Liver (tissue), 8 donors: ENCODE measurements at regions not wholly inside any gene's neighbourhood (a gene's known extent, or its start where the extent isn't known, plus 50 kb on each side); places are given as distances from the start of the nearest gene placed in this dataset.

Experiments
- DNase-seq: peaks from one replicate; pipeline ENCODE4 v3.0.0-alpha.2; 2017; ENCODE audit warnings: low spot score
- H3K27ac ChIP-seq, 2 donors: one replicate each; pipeline ENCODE4 v1.7.0; 2013; ENCODE audit warnings: inconsistent platforms in 2 of 2, low read length in 2 of 2, control low read depth in 1 of 2, low read depth in 1 of 2, mild to moderate bottlenecking in 1 of 2
- H3K27me3 ChIP-seq, 4 donors: one replicate each; pipeline versions ENCODE4 v1.6.1 to v1.7.0; 2013; ENCODE audit warnings: low read length in 3 of 4, inconsistent platforms in 1 of 4, mild to moderate bottlenecking in 1 of 4, moderate library complexity in 1 of 4; ENCODE audit not compliant: control insufficient read depth in 4 of 4, insufficient read depth in 4 of 4
- H3K36me3 ChIP-seq, 4 donors: one replicate each; pipeline versions ENCODE4 v1.6.1 to v1.7.0; 2013; ENCODE audit warnings: low read length in 3 of 4, mild to moderate bottlenecking in 3 of 4, low read depth in 1 of 4, moderate library complexity in 1 of 4; ENCODE audit not compliant: control insufficient read depth in 4 of 4, insufficient read depth in 3 of 4
- H3K4me1 ChIP-seq, 4 donors: one replicate each; pipeline versions ENCODE4 v1.6.1 to v1.7.0; 2013; ENCODE audit warnings: low read length in 3 of 4, mild to moderate bottlenecking in 3 of 4, moderate library complexity in 1 of 4; ENCODE audit not compliant: control insufficient read depth in 4 of 4, insufficient read depth in 4 of 4
- H3K4me3 ChIP-seq, 3 donors: one replicate each; pipeline versions ENCODE4 v1.6.1 to v1.7.0; 2013; ENCODE audit warnings: low read length in 3 of 3, control low read depth in 1 of 3, low read depth in 1 of 3, mild to moderate bottlenecking in 1 of 3
- H3K9ac ChIP-seq, 2 donors: one replicate each; pipeline ENCODE4 v1.7.0; 2013; ENCODE audit warnings: low read length in 2 of 2, mild to moderate bottlenecking in 2 of 2, moderate library complexity in 2 of 2, control low read depth in 1 of 2, low read depth in 1 of 2
- H3K9me3 ChIP-seq, 4 donors: one replicate each; pipeline versions ENCODE4 v1.6.1 to v1.7.0; 2013; ENCODE audit warnings: low read length in 3 of 4; ENCODE audit not compliant: control insufficient read depth in 4 of 4
- ATF3 ChIP-seq: IDR thresholded peaks from 2 replicates; pipeline ENCODE4 v1.6.1; 2016; ENCODE audit warnings: antibody characterized with exemption
- CTCF ChIP-seq: fragments of 150-350 bp; IDR thresholded peaks from 2 replicates; pipeline ENCODE4 v1.5.1; 2017; ENCODE audit warnings: improper control_type of control experiment, low read depth, low read length; ENCODE audit not compliant: missing input control
- EGR1 ChIP-seq, 2 donors: IDR thresholded peaks; 2 replicates each; pipeline ENCODE4 v1.6.1; 2016 to 2018; ENCODE audit warnings: antibody characterized with exemption in 2 of 2, low read depth in 2 of 2
- FOXA1 ChIP-seq: IDR thresholded peaks from 2 replicates; pipeline ENCODE4 v1.6.1; 2016; ENCODE audit warnings: antibody characterized with exemption
- FOXA2 ChIP-seq: IDR thresholded peaks from 2 replicates; pipeline ENCODE4 v1.6.1; 2016; ENCODE audit warnings: antibody characterized with exemption
- GABPA ChIP-seq, 2 donors: IDR thresholded peaks in 1 of 2; conservative IDR thresholded peaks in 1 of 2; 2 replicates each; pipeline ENCODE4 v1.6.1; 2016; ENCODE audit warnings: antibody characterized with exemption in 2 of 2, mild to moderate bottlenecking in 1 of 2, moderate library complexity in 1 of 2
- JUND ChIP-seq, 2 donors: IDR thresholded peaks; 2 replicates each; pipeline ENCODE4 v1.6.1; 2016; ENCODE audit warnings: antibody characterized with exemption in 2 of 2
- NR2F2 ChIP-seq: IDR thresholded peaks from 2 replicates; pipeline ENCODE4 v1.6.1; 2016; ENCODE audit warnings: antibody characterized with exemption
- REST ChIP-seq: IDR thresholded peaks from 2 replicates; pipeline ENCODE4 v1.6.1; 2016; ENCODE audit warnings: antibody characterized with exemption, mild to moderate bottlenecking
- RXRA ChIP-seq, 2 donors: IDR thresholded peaks; 2 replicates each; pipeline ENCODE4 v1.6.1; 2017 to 2018; ENCODE audit warnings: antibody characterized with exemption in 2 of 2, mild to moderate bottlenecking in 1 of 2
- SP1 ChIP-seq: IDR thresholded peaks from 2 replicates; pipeline ENCODE4 v1.6.1; 2018; ENCODE audit warnings: antibody characterized with exemption, mild to moderate bottlenecking
- TAF1 ChIP-seq: conservative IDR thresholded peaks from 2 replicates; pipeline ENCODE4 v1.6.1; 2016; ENCODE audit warnings: antibody characterized with exemption, mild to moderate bottlenecking
- YY1 ChIP-seq: IDR thresholded peaks from 2 replicates; pipeline ENCODE4 v1.6.1; 2016; ENCODE audit warnings: antibody characterized with exemption, mild to moderate bottlenecking
- ZBTB33 ChIP-seq: IDR thresholded peaks from 2 replicates; pipeline ENCODE4 v1.6.1; 2016; ENCODE audit warnings: antibody characterized with exemption
- WGBS: extraction: QIAGEN DNeasy Blood & Tissue Kit; methylation state at CpG from one replicate; pipeline ENCODE4 v1.1.7; 2013; 5-methylcytosine and 5-hydroxymethylcytosine counted together
- donor health status: healthy.
- donor health status: healthy.
- donor health status: healthy.
- donor health status: healthy.
- donor health status: healthy.

- H3K9ac ChIP-seq = no peak overlapping the region
- WGBS = 96% methylated on average over 1 of the region's 1 CpG
Observed at GRCh38 chr3:16089521-16089920, 85.0 kb upstream of the GALNT15 start.

More at GRCh38 chr3:16089521-16089920, 85.0 kb upstream of the GALNT15 start:
- H3K9me3 ChIP-seq = no peaks in the 10 kb centered on the region
- no peak overlapping the region for H3K4me3 ChIP-seq
- TF ChIP-seq REST (no peak), GABPA (IDR thresholded peaks at IDR 0.05 in 1 of 2, conservative IDR thresholded peaks at IDR 0.05 in 1 of 2) (no peak), FOXA2 (no peak), RXRA (IDR thresholded peaks at IDR 0.05) (no peak), NR2F2 (no peak), ZBTB33 (no peak), CTCF (no peak), JUND (IDR thresholded peaks at IDR 0.05) (no peak), EGR1 (IDR thresholded peaks at IDR 0.05; ENCODE audit: low read depth in 2 of 2) (no peak), YY1 (no peak), FOXA1 (no peak), SP1 (no peak), TAF1 (no peak), ATF3 (no peak)
- DNase-seq = no peak
- no peak overlapping the region for H3K27ac ChIP-seq
- no peaks in the 10 kb centered on the region for H3K36me3 ChIP-seq
- no peaks in the 10 kb centered on the region for H3K27me3 ChIP-seq
- H3K4me1 ChIP-seq = no peaks in the 10 kb centered on the region
